GM10266 (cell line): ENCODE measurements at regions not wholly inside any gene's neighbourhood (a gene's known extent, or its start where the extent isn't known, plus 50 kb on each side); places are given as distances from the start of the nearest gene placed in this dataset.

Experiments used
- DNase-seq: peaks from one replicate; pipeline ENCODE4 v3.0.0; 2012; ENCODE audit errors: extremely low spot score
- CTCF ChIP-seq: IDR thresholded peaks from 2 replicates; pipeline ENCODE4 v1.5.1; 2012; ENCODE audit warnings: mild to moderate bottlenecking, low read depth; ENCODE audit not compliant: control insufficient read depth, insufficient read depth; ENCODE audit errors: missing control alignments

GRCh38 chr16:8519179-8519578 is 71.1 kb downstream of the TMEM114 start:
- no peak for TF ChIP-seq CTCF
- DNase-seq: no peak

- no peak for TF ChIP-seq CTCF
- no peak for DNase-seq
These were observed 73.0 kb downstream of the TMEM114 start for GRCh38 chr16:8517280-8517679.

GRCh38 chr16:8516471-8516870 is 73.8 kb downstream of the TMEM114 start:
- DNase-seq: no peak
- TF ChIP-seq CTCF: no peak

- no peak for DNase-seq
- no peak for TF ChIP-seq CTCF
These were observed 77.2 kb downstream of the TMEM114 start for GRCh38 chr16:8512941-8513624.

- TF ChIP-seq CTCF: no peak
- no peak for DNase-seq
These were observed 78.8 kb downstream of the TMEM114 start for GRCh38 chr16:8511464-8511863.

GRCh38 chr16:8510160-8510559 is 80.2 kb downstream of the TMEM114 start:
- DNase-seq: no peak
- TF ChIP-seq CTCF: no peak

GRCh38 chr16:8505327-8505991 is 84.9 kb downstream of the TMEM114 start:
- TF ChIP-seq CTCF: no peak
- no peak for DNase-seq
